Endothelial cell of umbilical vein (primary cell): ENCODE measurements at regions not wholly inside any gene's neighbourhood (a gene's known extent, or its start where the extent isn't known, plus 50 kb on each side); places are given as distances from the start of the nearest gene placed in this dataset.

Source experiments
- CTCF ChIP-seq, 2 donors: IDR thresholded peaks; 1 replicate in 1 of 2; 2 replicates in 1 of 2; pipeline ENCODE4 v1.5.1; 2011; ENCODE audit warnings: low read length in 2 of 2, mild to moderate bottlenecking in 2 of 2, moderate library complexity in 2 of 2, control low read depth in 1 of 2, inconsistent platforms in 1 of 2, low read depth in 1 of 2; ENCODE audit not compliant: insufficient read depth in 1 of 2; ENCODE audit errors: extremely low read depth in 1 of 2
- POLR2AphosphoS5 ChIP-seq: IDR thresholded peaks from 2 replicates; pipeline ENCODE4 v1.6.1; 2012; ENCODE audit warnings: low read depth, mild to moderate bottlenecking, control low read depth, low read length, moderate library complexity; ENCODE audit not compliant: insufficient read depth
- TF ChIP-seq, protein P1 (sequence below): IDR thresholded peaks from 2 replicates; pipeline ENCODE4 v1.6.1; 2011; ENCODE audit not compliant: insufficient read depth, insufficient read length

GRCh38 chr1:222048094-222048595 is 306.3 kb upstream of the DUSP10 start:
- no peak for TF ChIP-seq CTCF (IDR thresholded peaks at IDR 0.05; ENCODE audit: extremely low read depth in 1 of 2, insufficient read depth in 1 of 2, low read depth in 1 of 2, low read length in 2 of 2)
- TF ChIP-seq, protein P1, sequence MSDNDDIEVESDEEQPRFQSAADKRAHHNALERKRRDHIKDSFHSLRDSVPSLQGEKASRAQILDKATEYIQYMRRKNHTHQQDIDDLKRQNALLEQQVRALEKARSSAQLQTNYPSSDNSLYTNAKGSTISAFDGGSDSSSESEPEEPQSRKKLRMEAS, result no peak
- TF ChIP-seq POLR2AphosphoS5, result no peak
